IPS-18c (cell line): ENCODE measurements at regions not wholly inside any gene's neighbourhood (a gene's known extent, or its start where the extent isn't known, plus 50 kb on each side); places are given as distances from the start of the nearest gene placed in this dataset.

ENCODE experiments used
- H3K4me3 ChIP-seq: 2 replicates; pipeline ENCODE4 v1.7.0; 2013; ENCODE audit warnings: low read depth, mild to moderate bottlenecking, low read length, moderate library complexity; ENCODE audit not compliant: insufficient read depth
- H3K9me3 ChIP-seq: one replicate; pipeline ENCODE4 v1.6.1; 2013; ENCODE audit warnings: mild to moderate bottlenecking, low read length, moderate library complexity; ENCODE audit not compliant: control insufficient read depth, insufficient read depth

DNA sequence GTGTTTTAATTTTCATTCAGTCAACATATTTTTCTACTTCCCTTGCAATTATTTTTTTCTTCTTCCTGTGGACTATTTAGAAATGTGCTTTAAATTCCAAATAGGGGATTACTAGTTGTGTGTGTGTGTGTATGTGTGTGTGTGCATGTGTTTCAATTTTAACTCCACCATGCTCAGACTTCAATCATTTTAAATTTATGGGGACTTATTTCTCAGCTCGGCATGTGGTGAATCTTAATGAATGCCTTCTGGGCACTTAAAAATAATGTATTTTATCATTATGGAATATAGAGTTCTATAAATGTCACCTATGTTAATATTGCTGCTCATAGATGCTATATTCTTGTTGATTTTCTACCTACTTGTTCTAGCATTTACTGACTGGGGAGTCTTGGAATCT is 465.6 kb upstream of the PRKX start:
- H3K4me3 ChIP-seq, result no peak overlapping the region
- no peaks in the 10 kb centered on the region for H3K9me3 ChIP-seq

DNA sequence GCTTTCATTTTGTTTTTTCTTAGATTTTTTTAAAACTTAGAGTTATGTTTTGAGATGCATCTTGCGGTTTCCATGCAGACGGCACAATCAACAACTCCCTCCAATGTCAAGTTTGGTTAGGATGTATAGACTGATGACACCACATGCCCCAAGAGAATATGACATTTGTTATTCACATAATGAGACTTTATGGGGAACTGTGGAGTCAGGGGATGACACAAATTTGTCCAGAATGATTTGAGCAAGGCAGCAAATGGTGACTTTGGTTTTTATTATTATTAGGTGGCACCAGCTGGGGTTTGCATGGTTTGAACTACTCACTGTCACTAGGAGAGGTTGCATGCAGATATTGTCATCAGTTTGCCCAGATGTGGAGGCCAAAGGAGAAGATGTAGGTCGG is 461.8 kb upstream of the PRKX start:
- peaks cover 4% of the 10 kb centered on the region for H3K9me3 ChIP-seq
- H3K4me3 ChIP-seq, result no peak overlapping the region

DNA sequence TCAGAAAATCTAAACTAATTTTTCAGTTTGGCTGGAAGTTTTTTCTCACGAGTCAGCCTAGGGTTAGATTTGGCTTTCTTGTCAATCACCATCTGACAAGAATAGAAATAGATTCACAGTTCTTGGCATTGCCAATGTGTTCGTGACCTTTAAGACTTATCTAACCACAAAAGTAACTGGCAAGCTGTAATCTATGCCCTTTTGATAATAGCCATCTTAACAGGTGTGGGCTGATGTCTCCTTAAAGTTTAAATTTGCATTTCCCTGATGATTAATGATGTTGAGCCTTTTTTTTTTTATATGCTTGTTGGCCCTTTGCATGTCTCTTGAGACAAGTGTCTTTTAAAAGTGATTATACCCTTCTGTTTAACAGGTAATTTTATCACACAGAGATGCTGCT is 460.3 kb upstream of the PRKX start:
- Histone ChIP-seq H3K9me3 (peaks cover 4% of the 10 kb centered on the region), H3K4me3 (no peak overlapping the region)

DNA sequence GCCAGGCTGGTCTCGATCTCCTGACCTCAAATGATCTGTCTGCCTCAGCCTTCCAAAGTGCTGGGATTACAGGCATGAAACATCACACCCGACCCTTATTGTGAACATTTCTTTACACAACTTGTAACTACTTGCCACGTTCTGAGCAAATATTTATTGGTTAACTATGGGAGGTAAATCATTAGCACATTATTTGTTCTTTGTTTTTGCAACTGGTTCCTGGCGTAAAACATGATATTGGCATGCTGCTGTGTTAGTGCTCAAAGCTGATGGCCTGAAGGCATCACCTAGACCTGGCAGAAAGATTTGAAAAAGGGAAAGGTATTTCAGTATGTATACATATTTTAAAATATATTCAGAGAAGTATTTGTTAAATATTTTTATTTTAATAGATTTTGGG is 438.3 kb upstream of the PRKX start:
- Histone ChIP-seq H3K9me3 (peaks cover 4% of the 10 kb centered on the region), H3K4me3 (no peak overlapping the region)

DNA sequence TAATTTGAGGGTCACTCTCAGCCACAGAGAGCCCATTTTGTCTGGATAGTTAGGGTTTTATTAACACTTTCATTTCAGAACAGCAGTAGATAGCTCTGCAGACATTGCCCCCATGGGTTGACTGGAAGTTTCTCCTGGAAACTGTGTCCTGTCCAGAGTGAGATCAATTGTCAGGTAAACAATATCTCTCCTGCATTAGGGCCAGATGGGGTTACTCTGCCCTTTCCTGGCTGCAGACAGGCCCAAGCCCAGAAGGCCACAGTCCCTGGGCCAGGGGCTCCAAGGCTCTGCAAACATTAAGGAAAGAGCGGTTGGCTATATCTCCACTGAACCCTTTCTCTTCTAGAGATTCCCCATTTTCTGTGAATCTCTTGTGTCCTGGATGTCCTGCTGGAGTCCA is 436.8 kb upstream of the PRKX start:
- H3K9me3 ChIP-seq, result peaks cover 4% of the 10 kb centered on the region
- no peak overlapping the region for H3K4me3 ChIP-seq

DNA sequence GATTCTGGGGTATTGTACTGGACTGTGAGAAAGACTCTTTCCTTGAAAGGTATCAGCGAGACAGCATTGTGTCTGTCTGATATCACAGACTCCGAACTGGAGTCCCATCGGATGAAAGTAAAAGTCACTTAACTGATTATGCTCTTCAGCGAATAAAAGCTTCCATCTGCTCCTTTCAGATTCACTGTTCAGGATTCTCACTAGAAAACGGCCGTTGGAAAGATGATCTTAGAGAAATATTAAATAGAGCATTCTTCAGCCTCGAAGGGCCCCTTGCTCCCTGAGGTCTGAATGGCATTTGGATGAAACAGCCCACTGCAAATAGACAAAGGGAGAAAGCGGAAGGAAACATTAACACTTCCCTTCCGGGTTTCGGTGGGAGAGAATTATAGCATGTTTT is 416.2 kb upstream of the PRKX start:
- H3K4me3 ChIP-seq, result no peak overlapping the region
- H3K9me3 ChIP-seq, result no peaks in the 10 kb centered on the region

DNA sequence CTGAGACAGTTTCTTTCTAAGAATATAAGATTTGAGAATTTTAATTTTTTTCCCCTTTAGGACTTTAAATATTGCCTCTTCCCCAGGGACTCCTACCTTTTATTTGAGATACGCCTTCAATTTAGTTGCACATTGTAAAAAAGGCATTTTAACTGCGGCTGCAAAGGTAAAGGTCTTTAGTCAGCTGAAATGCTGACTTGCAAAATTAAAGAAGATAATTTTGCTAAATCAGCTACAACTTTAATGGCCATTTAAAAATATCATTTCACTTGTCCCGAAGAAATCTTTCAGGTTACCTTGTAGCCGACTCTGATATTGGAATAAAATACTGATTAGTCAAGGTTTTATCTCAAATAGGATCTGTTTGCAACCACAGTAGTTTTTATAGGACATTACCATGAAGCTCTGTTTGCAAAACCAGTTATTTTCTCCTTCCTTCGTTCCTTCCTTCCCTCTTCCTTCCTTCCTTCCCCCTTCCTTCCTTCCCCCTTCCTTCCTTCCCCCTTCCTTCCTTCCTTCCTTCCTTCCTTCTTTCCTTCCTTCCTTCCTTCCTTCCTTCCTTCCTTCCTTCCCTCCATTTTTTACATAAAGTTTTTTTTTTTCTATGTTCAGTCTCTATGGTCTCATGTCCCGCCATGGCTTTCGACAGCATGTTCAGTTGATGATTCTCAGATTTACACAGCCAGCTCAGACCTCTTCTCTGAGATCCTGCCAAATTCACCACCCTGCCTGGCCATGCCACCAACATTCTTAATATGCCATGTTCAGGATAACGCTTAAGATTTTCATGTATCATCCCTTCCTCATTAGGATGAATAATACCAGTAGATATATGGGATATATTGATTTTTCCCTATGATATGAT is 405.4 kb upstream of the PRKX start:
- H3K4me3 ChIP-seq, result no peak overlapping the region

DNA sequence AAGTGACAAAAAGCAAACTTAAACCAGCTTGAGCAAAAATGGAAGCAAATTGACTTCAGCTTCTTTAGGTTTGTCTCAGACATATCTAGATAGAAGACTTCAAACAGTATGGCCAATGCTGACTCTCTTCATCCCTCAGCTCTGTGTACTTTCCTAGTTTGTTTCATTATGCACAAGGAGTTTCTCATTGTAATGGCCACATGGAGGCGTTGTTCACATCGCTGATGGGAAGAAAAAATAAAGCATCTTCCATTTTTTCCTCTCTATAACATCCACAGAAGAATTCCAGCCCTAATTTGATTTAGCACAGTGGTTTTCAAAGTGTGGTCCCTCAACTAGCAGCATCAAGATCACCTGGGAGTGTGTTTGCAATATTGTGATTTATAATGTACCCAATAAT is 397.5 kb upstream of the PRKX start:
- no peak overlapping the region for H3K4me3 ChIP-seq
- no peaks in the 10 kb centered on the region for H3K9me3 ChIP-seq

More for the DNA sequence above, 405.4 kb upstream of the PRKX start:
- H3K9me3 ChIP-seq, result no peaks in the 10 kb centered on the region

DNA sequence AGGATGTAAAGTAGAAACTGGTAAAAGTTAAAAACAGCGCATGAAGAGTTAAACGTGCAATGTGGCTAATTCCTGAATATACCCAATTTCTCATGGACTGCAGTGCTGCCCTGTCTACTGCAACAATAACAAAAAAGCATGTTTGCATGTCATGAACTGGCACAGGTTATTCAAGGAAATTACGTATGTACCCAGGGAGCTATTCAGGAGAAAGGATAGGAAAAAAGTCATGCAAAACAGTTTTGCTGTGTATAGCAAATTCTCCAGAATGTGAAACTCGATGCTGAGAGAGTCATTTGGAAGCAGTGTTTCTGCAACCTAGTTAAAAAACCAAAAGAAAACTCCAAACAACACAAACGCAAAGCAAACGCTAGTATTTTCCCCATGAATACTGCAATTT is 381.5 kb upstream of the PRKX start:
- Histone ChIP-seq H3K4me3 (no peak overlapping the region), H3K9me3 (no peaks in the 10 kb centered on the region)

DNA sequence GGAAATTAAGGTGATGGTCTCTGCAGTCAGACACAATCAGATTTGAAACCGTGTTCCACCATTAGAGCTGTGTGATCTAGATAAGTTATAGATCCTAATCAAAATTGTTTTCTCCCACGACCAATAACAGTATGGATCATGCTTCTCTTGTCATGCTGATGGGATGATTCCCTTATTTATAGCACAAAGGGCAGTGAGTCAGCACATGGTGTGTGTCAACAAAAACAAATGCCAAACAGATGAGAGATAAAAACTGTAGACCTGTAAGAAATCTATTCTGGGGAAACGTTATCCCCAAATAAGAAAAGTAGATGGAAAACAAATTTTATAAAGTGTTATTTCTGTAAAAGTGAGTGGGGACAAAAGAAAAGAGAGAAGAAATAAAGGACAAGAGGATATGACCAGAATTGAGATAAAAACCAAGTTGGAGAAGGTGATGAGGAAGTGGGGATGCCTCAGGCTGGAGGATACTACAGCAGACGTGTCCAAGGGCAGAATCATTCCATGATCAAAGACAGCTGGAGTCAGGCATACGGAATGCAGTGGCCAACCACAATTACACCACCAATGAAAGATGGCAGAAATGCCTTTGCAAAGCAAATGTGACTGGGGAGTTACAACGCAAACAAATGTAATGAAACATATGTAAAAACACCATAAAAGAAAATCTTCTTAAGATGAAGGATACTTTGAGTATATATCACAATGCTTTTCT is 377.8 kb upstream of the PRKX start:
- no peaks in the 10 kb centered on the region for H3K9me3 ChIP-seq
- H3K4me3 ChIP-seq, result no peak overlapping the region

DNA sequence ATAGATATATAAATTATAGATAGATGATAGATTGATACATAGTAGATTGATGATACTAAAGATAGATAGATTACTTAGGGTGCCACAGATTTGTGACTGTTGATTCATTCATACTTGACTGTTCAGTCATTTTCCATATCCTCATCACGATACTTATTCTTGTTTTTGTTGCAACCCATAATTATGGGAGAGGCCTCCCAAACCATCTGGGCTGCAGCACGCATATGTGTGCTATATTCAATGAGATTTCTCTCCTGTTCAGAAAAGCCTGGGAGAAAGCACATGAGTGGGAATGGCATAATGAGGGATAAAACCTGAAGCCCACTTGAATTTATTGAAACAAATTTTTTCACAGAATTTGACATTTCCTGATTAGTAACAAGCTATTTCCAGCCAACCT is 346.4 kb upstream of the PRKX start:
- Histone ChIP-seq H3K4me3 (no peak overlapping the region), H3K9me3 (no peaks in the 10 kb centered on the region)

DNA sequence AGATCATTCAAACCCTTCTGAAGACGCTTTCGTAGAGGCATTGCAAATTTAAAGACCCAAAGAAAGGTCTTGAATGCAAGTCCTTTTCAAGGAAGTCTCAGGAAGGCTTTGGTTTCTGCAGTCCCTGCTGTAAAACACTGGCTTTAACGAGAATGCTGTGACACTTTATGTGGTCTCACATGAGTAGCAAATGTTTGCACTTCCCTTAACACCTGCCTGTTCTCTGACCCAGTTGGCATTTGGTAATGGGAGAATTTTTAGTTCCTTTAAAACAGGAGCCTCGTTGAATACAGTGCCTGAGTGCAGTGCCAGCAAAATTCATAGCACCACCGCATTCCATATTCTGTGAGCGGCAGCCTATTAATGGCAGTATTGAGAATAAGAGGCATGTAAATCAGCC is 330.5 kb upstream of the PRKX start:
- H3K9me3 ChIP-seq, result no peaks in the 10 kb centered on the region
- no peak overlapping the region for H3K4me3 ChIP-seq

DNA sequence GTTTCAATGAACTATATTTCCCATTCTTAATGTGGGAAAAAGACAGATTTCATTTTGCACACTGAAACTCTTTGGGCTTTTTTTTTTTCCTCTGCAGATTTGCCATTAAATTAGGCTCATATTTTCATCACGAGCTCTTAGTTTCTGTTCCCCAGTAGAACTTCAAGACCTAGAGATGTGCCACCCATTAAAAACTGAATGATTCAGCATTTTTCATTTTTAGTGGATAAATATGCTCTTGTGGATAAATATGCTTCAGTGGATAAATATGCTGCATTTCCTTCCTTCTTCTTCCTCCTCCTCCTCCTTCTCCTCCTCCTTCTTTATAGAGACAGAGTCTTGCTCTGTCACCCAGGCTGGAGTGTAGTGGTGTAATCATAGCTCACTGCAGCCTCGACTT is 322.4 kb upstream of the PRKX start:
- H3K4me3 ChIP-seq, result no peak overlapping the region
- H3K9me3 ChIP-seq, result peaks cover 2% of the 10 kb centered on the region

DNA sequence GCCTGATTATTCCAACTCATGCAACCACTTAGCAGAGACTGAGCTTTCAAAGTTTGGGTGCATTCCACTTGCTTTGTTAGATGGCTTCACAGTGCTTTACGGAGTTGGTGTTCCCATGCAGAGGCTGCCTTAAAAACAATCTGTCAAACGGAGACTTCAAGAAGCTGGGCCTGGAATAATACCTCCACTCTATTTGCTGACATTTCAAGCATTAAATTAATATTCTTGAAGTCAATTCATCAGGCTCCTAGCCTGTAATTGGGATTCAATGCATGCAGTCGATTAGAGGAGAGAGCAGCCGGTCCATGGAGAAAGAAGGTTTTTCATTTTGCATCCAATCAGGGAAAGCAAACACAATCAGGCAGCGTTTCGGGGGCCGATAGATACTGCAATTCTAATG is 314.7 kb upstream of the PRKX start:
- Histone ChIP-seq H3K4me3 (no peak overlapping the region), H3K9me3 (peaks cover 2% of the 10 kb centered on the region)

DNA sequence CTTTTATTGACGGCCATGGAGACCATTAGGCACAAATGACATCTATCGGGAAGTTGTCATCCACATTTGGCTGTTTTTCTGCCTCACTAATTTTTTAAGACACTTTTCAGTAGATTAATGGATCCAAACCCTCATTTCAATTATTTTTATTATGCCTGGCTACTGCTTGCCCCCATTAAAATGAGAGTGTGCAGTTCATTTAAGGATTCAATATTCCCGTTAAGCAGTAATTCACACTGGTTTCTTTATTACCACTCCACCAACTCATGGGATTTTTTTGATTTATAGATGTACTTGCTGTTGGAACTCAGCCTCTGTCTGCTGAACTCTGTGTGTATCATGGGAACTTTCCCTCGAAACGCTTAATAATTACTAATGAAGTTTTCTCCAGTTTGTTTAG is 291.8 kb upstream of the PRKX start:
- Histone ChIP-seq H3K9me3 (no peaks in the 10 kb centered on the region), H3K4me3 (no peak overlapping the region)

DNA sequence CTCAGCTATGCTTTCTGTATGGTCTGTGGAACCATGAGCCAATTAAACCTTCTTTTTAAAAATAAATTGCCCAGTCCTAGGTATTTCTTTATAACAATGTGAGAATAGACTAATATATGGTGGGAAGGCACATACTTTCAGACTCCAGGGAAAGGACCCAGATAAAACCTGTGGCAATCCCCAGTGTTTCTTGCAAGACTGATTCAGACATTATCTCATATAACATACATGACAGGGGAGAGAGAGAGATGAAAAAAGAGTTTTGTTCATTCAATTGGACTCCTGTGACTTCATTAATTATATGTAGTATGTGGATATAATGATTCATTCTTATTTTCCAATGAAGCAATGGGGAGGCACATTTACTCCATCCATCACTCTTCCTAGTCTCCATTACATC is 291.4 kb upstream of the PRKX start:
- Histone ChIP-seq H3K4me3 (no peak overlapping the region), H3K9me3 (no peaks in the 10 kb centered on the region)

DNA sequence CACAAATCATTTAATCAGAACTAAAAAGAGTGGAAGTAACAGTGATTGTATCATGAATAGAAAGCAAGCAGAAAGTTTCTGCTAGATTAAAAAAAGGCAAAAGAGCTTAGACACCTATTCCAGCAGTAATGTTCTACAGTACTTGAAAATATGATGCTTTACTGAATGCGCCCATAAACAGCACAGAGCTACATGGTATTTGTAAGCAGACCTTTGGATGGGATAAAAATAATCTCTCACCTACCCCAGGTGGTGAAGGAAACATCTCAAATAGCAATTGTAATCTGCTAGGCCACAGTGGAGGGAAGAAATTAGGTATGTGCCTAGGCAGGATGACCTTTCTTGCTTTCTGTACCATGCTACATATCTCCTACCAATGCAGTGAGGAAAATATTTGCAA is 280.9 kb upstream of the PRKX start:
- H3K9me3 ChIP-seq, result peaks cover 2% of the 10 kb centered on the region
- H3K4me3 ChIP-seq, result no peak overlapping the region

DNA sequence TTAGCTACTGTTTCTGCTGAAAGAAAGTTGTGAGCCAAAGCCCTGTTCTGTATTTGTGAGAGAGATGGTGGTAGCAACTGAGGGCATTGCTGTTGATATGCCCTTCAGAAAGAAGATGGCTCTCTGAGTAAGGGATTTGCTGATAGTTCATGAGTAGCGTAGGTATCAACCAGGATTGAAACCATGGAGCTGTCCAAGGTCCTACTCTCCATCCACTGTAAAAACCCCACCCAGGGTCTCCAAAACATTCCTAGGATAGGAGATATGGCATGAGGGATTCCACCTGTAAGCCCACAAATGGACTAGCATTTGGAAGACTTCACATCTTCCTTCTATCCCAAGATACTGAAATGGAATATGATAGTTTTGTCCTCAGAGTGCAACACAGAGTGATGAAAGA is 277.1 kb upstream of the PRKX start:
- Histone ChIP-seq H3K4me3 (no peak overlapping the region), H3K9me3 (peaks cover 2% of the 10 kb centered on the region)
